ENCODE measurements at regions not wholly inside any gene's neighbourhood (a gene's known extent, or its start where the extent isn't known, plus 50 kb on each side); places are given as distances from the start of the nearest gene placed in this dataset.

- TF ChIP-seq POLR2AphosphoS5 (IDR thresholded peaks at IDR 0.05; ENCODE audit: low read depth, low read length) (no peak), POLR2A (IDR thresholded peaks at IDR 0.05; ENCODE audit: low read depth, low read length) (no peak)
Observed at GRCh38 chr11:82404981-82405380, 328.7 kb downstream of the FAM181B start.

All from GM12892 (cell line).